GM12864 (cell line): ENCODE measurements at regions not wholly inside any gene's neighbourhood (a gene's known extent, or its start where the extent isn't known, plus 50 kb on each side); places are given as distances from the start of the nearest gene placed in this dataset.

ENCODE experiments used
- DNase-seq: peaks from one replicate; pipeline ENCODE4 v3.0.0-alpha.2; 2011; ENCODE audit warnings: low read depth
- H3K4me3 ChIP-seq: 2 replicates; pipeline ENCODE4 v1.5.1; 2011; ENCODE audit warnings: mild to moderate bottlenecking, low read depth, low read length, control low read depth
- CTCF ChIP-seq: IDR thresholded peaks from 2 replicates; pipeline ENCODE4 v1.5.1; 2011; ENCODE audit warnings: low read depth, mild to moderate bottlenecking, moderate library complexity, low read length, control low read depth, inconsistent platforms; ENCODE audit errors: missing control alignments

DNA sequence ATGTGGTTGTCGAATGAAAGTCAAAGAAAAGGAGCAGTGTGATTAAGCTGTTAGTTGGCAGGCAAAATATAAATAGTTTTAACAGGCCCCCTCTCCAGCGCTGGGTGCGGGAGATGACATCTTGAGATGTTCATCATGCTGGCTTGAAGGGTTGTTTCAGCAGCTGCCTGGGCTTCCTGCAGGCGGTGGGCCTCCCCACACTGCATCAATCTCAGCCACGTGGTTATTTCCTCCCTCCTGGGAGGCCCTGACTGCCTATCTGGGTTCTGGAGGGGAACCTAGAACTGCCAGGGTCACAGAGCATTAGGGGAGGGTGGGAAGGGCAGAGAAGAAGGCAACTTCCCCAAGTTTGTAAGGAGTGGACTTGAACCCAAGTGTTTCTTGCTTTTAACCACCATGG lies 173.3 kb upstream of the SYT13 start:
- H3K4me3 ChIP-seq = no peak overlapping the region
- DNase-seq = no peak
- TF ChIP-seq CTCF = no peak

DNA sequence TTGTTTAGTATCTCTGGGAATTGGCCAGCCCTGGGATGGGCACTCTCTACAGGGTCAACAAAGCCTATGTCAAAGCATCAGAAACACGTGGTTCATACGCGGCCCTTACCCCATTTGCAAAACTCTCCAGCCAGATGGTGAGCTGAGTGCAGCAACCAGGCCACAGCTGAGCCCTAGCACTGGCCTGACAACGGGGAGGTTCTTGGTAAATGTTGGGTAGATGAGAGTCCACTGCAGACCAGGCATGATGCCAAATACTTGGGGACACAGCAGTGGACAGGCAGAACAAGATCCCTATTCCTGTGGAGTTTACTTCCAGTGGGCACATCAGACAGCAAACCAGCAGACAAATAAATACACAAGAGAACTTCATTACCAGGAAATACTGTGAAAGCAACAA lies 172.1 kb upstream of the SYT13 start:
- TF ChIP-seq CTCF = no peak
- DNase-seq = no peak
- no peak overlapping the region for H3K4me3 ChIP-seq

GRCh38 chr11:45457649-45458048 lies 171.5 kb upstream of the SYT13 start:
- no peak overlapping the region for H3K4me3 ChIP-seq
- no peak for TF ChIP-seq CTCF
- no peak for DNase-seq

GRCh38 chr11:45456686-45457085 lies 170.5 kb upstream of the SYT13 start:
- TF ChIP-seq CTCF = no peak
- no peak for DNase-seq
- H3K4me3 ChIP-seq = no peak overlapping the region

GRCh38 chr11:45455536-45455935 lies 169.4 kb upstream of the SYT13 start:
- no peak overlapping the region for H3K4me3 ChIP-seq
- DNase-seq = no peak
- TF ChIP-seq CTCF = no peak

- no peak overlapping the region for H3K4me3 ChIP-seq
- no peak for TF ChIP-seq CTCF
Measured at GRCh38 chr11:45454917-45455401, 168.8 kb upstream of the SYT13 start.

GRCh38 chr11:45453721-45454120 lies 167.6 kb upstream of the SYT13 start:
- no peak overlapping the region for H3K4me3 ChIP-seq
- no peak for TF ChIP-seq CTCF
- DNase-seq = no peak

More at GRCh38 chr11:45454917-45455401, 168.8 kb upstream of the SYT13 start:
- DNase-seq = no peak
